ENCODE measurements at regions not wholly inside any gene's neighbourhood (a gene's known extent, or its start where the extent isn't known, plus 50 kb on each side); places are given as distances from the start of the nearest gene placed in this dataset.
"Not testable (repeated sequence)": the region's sequence is repeated elsewhere in the genome, so short reads cannot be mapped to it uniquely, and the experiment has no call there.

GRCh38 chr10:64547168-64547567 is 1026.0 kb downstream of the REEP3 start:
- DNase-seq (ENCODE audit: low read depth, low spot score), result no peak

GRCh38 chr10:64555666-64556065 is 1034.5 kb downstream of the REEP3 start:
- no peak for DNase-seq (ENCODE audit: low read depth, low spot score)

DNA sequence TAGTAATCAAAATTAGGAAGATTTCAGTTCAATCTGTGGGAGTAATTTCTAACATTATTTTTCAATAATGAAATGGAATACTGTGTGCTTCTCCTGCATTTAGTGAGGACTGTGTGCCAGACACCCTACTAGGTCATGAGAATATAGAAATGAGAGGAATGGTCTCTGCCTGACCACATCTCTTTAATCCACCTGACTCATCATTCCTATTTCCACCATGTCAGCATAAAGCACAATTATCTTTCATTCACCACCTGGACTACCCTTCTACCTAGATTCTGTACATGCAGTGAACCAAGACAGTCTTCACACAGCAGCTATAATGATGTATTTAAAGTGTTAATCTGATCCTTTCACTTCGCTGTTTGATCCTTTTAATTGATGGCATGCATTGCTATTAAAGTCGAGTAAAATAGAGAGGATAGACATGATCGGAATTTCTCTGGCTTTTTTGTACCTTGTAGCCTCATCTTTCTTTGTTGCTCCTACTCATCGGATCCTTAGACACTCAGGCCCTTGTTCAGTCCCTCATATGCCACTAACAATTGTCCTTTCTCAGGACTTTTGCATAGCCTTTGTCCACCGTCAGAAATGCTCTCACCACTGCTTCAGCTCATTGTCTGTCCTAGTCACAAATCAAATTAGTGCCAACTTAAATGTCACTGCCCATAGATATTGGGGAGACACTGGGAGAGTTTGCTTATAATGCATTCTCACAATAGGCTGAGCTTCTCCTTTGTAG is 1037.1 kb downstream of the REEP3 start:
- DNase-seq (ENCODE audit: low read depth, low spot score), result no peak

GRCh38 chr10:64571056-64571455 is 1049.9 kb downstream of the REEP3 start:
- DNase-seq (ENCODE audit: low read depth, low spot score), result no peak

GRCh38 chr10:64573623-64574325 is 1052.6 kb downstream of the REEP3 start:
- DNase-seq (ENCODE audit: low read depth, low spot score), result no peak

GRCh38 chr10:64574371-64574770 is 1053.2 kb downstream of the REEP3 start:
- no peak for DNase-seq (ENCODE audit: low read depth, low spot score)

DNA sequence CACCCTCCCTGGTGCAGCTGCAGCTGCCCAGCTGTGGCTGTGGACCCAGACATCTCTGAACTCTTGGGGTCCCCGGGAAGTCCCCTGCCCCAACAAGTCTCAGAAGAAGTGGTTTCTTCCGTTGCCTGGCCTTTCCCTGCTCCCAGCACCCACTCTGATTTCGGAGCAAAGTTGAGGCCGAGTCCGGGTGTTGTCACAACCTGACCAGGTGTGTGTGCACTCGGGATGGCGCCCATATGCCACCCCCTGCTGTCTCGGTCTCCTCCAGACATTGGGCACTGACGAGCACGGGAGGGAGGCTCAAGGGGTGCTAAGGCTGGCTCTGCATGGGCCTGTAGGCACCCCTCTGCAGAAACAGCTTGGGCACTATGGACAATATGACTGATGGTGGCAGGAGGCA is 1055.3 kb downstream of the REEP3 start:
- no peak for DNase-seq (ENCODE audit: low read depth, low spot score)

GRCh38 chr10:64578757-64579156 is 1057.6 kb downstream of the REEP3 start:
- DNase-seq (ENCODE audit: low read depth, low spot score), result not testable (repeated sequence)

GRCh38 chr10:64586934-64587503 is 1065.8 kb downstream of the REEP3 start:
- DNase-seq (ENCODE audit: low read depth, low spot score), result no peak

- DNase-seq (ENCODE audit: low read depth, low spot score), result no peak
These were observed 1072.9 kb downstream of the REEP3 start for GRCh38 chr10:64594072-64594471.

GRCh38 chr10:64598600-64598999 is 1077.4 kb downstream of the REEP3 start:
- no peak for DNase-seq (ENCODE audit: low read depth, low spot score)

- no peak for DNase-seq (ENCODE audit: low read depth, low spot score)
These were observed 1080.1 kb downstream of the REEP3 start for GRCh38 chr10:64601298-64601697.

DNA sequence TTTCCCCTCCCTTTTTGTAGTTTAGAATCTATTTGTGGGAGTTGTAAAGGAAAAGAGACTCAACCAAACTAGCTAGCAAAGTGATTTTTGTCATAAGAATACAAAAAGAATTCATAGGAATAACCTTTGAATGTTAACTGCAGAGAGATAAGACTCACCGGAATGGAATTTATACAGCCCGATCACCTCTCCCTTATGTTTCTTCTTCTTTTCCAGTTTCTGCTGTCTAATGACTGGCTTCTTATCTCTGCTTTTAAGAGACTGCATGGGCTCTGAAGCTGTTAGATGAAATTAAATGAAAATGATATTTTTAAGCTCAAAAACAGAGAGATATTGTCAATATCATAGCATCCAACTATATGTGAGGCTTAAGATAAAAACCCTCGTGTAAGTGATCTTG is 1095.9 kb downstream of the REEP3 start:
- DNase-seq (ENCODE audit: low read depth, low spot score), result no peak

DNA sequence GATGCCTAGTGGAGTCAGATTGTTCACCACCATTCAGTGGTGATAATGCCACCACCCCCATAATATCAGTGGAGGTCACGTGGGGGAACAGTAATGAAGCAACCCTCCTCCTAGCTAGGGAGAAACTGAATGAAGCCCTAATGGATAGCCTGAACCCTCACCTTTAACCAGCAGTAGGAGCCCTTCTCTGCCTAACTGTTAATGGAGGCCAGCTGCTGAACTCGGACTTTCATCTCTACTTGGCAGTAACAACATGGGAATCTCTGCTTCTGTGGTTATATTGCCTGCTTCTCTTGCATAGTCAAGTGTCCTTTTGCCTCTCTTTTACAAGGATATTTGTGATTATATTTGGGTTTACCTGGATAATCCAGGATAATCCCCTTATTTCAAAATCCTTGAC is 1097.9 kb downstream of the REEP3 start:
- DNase-seq (ENCODE audit: low read depth, low spot score), result no peak

- no peak for DNase-seq (ENCODE audit: low read depth, low spot score)
These were observed 1105.7 kb downstream of the REEP3 start for GRCh38 chr10:64626924-64627323.

DNA sequence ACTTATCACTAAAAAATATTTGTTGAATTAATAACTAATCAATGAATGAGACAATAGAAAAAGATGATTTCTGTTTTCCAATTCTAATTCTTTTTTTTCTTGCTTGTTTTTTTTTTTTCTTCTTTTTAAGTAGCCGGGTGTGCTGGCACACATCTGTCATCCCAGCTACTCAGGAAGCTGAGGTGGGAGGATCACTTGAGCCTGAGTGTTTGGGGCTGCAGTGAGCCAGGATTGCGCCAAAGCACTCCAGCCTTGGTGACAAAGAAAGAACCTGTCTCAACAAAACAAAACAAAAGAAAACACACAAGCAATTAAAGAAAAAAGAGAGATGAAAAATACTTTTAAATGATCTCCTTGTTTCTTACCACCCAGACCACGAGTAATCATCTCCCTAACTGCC is 1109.3 kb downstream of the REEP3 start:
- DNase-seq (ENCODE audit: low read depth, low spot score), result no peak

- DNase-seq (ENCODE audit: low read depth, low spot score), result no peak
These were observed 1114.7 kb downstream of the REEP3 start for GRCh38 chr10:64635906-64636305.

DNA sequence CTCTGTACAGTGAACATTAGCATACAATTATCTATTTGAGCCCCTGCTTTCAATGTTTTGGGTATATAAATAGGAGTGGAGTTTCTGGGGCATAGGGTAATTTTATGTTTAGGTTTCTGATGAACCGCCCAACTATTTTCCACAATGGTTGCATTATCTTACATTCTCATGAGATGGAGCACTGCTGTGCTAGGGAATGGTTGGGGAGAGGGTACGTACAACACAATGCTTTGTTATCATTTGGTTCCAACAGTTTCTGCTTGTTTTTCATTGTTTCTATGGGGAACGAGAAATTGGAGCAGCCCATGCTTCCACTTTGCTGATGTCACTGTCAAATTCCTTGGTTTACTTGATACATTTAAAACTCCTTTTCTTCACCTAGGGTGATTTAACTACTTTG is 1115.3 kb downstream of the REEP3 start:
- no peak for DNase-seq (ENCODE audit: low read depth, low spot score)

DNA sequence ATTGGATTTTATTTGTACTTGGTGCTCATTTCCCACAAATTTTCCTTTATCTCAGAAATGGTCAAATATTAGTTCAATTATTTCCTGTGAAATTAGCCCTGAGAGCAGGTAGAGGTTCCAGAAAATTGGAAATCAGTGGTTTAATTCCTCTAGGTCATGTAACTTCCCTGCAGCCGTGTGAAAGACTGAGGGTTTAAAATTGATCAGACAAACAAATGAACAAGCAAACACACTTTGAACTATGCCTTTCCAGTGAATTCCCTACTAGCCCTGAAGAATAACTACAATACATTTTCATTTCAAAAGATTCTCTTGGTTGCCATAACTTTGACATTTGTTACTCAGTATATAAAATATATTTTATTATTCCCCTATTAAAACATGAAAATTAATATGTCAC is 1116.7 kb downstream of the REEP3 start:
- no peak for DNase-seq (ENCODE audit: low read depth, low spot score)

DNA sequence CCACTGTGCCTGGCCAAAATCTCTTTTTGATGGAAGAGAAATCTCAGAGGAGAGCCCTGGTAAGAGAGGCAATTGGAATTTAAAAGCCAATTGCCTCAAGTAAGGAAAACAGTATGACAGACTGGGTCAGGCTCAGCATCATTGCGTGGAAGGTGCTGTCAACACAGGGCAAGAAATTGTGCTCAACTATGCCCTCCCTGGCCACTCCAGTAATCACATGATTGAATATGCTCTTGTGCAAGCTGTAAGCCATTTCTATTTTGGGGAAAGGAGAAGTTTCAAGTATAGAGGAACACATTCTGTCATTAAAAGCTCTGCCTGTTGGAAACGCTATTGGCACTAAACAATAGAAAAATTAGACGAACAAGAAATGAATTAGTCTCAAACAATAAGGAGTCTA is 1127.7 kb downstream of the REEP3 start:
- DNase-seq (ENCODE audit: low read depth, low spot score), result no peak

DNA sequence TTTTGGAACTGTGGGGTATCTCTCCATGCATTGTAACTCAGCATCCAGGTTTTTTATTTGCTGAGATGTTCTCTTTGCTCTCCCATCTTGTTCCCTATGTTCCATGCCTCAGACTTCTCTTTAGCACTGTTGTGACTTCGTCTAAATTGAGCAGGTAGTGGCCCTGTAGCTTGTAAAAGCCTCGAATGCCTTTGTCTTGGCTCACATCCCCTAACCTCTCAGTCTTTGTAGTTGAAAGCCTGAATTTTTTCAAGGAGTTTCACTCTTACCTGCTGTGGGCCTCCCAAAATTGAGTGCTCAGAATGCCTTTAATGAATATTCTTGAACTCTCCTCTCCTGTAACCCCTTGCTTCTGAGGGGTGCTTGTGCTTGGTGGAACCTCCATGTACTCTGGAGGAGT is 1137.3 kb downstream of the REEP3 start:
- no peak for DNase-seq (ENCODE audit: low read depth, low spot score)

GRCh38 chr10:64659311-64659710 is 1138.1 kb downstream of the REEP3 start:
- DNase-seq (ENCODE audit: low read depth, low spot score), result no peak

DNA sequence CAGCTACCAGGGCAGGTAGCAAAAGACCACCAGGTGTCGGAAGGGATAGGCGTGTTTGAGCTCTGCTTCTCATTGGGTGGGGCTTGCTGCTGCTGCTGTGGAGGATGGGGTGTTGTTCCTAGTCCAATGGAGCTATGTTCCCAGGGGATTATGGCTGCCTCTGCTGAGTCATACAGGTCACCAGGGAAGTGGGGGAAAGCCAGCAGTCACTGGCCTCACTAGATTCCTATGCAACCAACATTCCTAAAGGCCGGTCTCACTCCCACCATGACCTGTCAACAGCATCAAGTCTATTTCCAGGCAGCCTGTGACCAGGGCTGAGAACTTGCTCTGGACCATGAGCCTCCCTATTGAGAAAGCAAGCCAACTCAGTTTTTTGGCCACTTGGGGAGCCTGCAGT is 1160.8 kb downstream of the REEP3 start:
- DNase-seq (ENCODE audit: low read depth, low spot score), result no peak

Data from smooth muscle cell of the brain vasculature (primary cell).